ENCODE measurements at regions not wholly inside any gene's neighbourhood (a gene's known extent, or its start where the extent isn't known, plus 50 kb on each side); places are given as distances from the start of the nearest gene placed in this dataset.

- TF ChIP-seq EP300 (IDR thresholded peaks at IDR 0.05; ENCODE audit: borderline replicate concordance in 1 of 2, low read depth in 1 of 2, low read length in 1 of 2) (no peak), CTCF (IDR thresholded peaks at IDR 0.05) (no peak), REST (IDR thresholded peaks at IDR 0.05; ENCODE audit: low read depth, low read length) (no peak), MAX (IDR thresholded peaks at IDR 0.05; ENCODE audit: low read depth) (no peak), TEAD4 (IDR thresholded peaks at IDR 0.05; ENCODE audit: borderline replicate concordance, insufficient read depth) (no peak), JUND (IDR thresholded peaks at IDR 0.05) (no peak), POLR2AphosphoS5 (IDR thresholded peaks at IDR 0.05; ENCODE audit: low read depth, low read length) (no peak), IRF3 (IDR thresholded peaks at IDR 0.05; ENCODE audit: low read depth, low read length) (no peak), PBX3 (IDR thresholded peaks at IDR 0.05) (no peak), RFX5 (IDR thresholded peaks at IDR 0.05; ENCODE audit: low read length) (no peak)
Observed at GRCh38 chr7:56479748-56480147, 363.5 kb upstream of the NUPR2 start.

Data from SK-N-SH (cell line).